ENCODE measurements at regions not wholly inside any gene's neighbourhood (a gene's known extent, or its start where the extent isn't known, plus 50 kb on each side); places are given as distances from the start of the nearest gene placed in this dataset.

GRCh38 chr5:124631874-124632550 lies 114.4 kb downstream of the ZNF608 start:
- Histone ChIP-seq H3K4me1 (ENCODE audit: control insufficient read depth, extremely low read depth, insufficient read depth, low read length) (peaks cover 7% of the 10 kb centered on the region), H3K79me2 (ENCODE audit: control insufficient read depth, insufficient read depth, low read length) (no peaks in the 10 kb centered on the region), H3K27ac (ENCODE audit: insufficient read depth, low read depth, low read length) (no peak overlapping the region), H3K4me3 (replicated peaks in 1 of 3; ENCODE audit: insufficient read depth in 1 of 3, low read depth in 1 of 3, low read length in 3 of 3) (no peak overlapping the region), H3K9me1 (replicated peaks; ENCODE audit: control insufficient read depth, extremely low read depth, insufficient read depth, low read length) (no peaks in the 10 kb centered on the region), H3K4me2 (ENCODE audit: insufficient read depth, low read length) (no peak overlapping the region), H4K20me1 (replicated peaks; ENCODE audit: control insufficient read depth, extremely low read depth, insufficient read depth, low read length) (no peaks in the 10 kb centered on the region), H3K36me3 (ENCODE audit: control insufficient read depth in 2 of 2, extremely low read depth in 1 of 2, insufficient read depth in 2 of 2, low read length in 2 of 2) (peaks cover 0 to 2% of the 10 kb centered on the region in 2 experiments), H3K9me3 (replicated peaks; ENCODE audit: control insufficient read depth, insufficient read depth, low read length) (no peaks in the 10 kb centered on the region), H3K27me3 (ENCODE audit: control insufficient read depth in 2 of 2, insufficient read depth in 2 of 2, low read length in 2 of 2) (no peaks in the 10 kb centered on the region), H3K9ac (replicated peaks; ENCODE audit: extremely low read depth, insufficient read depth, low read length) (no peak overlapping the region), H2AFZ (ENCODE audit: low read depth, low read length) (no peak overlapping the region)
- TF ChIP-seq POLR2AphosphoS5 (IDR thresholded peaks at IDR 0.05; ENCODE audit: insufficient read depth, low read depth, low read length) (no peak), FOS (IDR thresholded peaks at IDR 0.05; ENCODE audit: borderline replicate concordance, insufficient read depth, low read length) (no peak), POLR2A (IDR thresholded peaks at IDR 0.05; ENCODE audit: low read depth, low read length) (no peak), JUN (IDR thresholded peaks at IDR 0.05; ENCODE audit: borderline replicate concordance, insufficient read depth, insufficient read length, low read depth) (no peak), MYC (IDR thresholded peaks at IDR 0.05; ENCODE audit: low read depth, low read length) (no peak), EZH2 (IDR thresholded peaks at IDR 0.05; ENCODE audit: borderline replicate concordance, low read depth, low read length, severe bottlenecking) (no peak), GATA2 (IDR thresholded peaks at IDR 0.05; ENCODE audit: insufficient read depth, insufficient read length, low read depth, low read length) (no peak)
- TF ChIP-seq, protein P1, sequence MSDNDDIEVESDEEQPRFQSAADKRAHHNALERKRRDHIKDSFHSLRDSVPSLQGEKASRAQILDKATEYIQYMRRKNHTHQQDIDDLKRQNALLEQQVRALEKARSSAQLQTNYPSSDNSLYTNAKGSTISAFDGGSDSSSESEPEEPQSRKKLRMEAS (IDR thresholded peaks at IDR 0.05; ENCODE audit: insufficient read depth, insufficient read length), result no peak
- TF ChIP-seq, protein P2, sequence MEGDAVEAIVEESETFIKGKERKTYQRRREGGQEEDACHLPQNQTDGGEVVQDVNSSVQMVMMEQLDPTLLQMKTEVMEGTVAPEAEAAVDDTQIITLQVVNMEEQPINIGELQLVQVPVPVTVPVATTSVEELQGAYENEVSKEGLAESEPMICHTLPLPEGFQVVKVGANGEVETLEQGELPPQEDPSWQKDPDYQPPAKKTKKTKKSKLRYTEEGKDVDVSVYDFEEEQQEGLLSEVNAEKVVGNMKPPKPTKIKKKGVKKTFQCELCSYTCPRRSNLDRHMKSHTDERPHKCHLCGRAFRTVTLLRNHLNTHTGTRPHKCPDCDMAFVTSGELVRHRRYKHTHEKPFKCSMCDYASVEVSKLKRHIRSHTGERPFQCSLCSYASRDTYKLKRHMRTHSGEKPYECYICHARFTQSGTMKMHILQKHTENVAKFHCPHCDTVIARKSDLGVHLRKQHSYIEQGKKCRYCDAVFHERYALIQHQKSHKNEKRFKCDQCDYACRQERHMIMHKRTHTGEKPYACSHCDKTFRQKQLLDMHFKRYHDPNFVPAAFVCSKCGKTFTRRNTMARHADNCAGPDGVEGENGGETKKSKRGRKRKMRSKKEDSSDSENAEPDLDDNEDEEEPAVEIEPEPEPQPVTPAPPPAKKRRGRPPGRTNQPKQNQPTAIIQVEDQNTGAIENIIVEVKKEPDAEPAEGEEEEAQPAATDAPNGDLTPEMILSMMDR (IDR thresholded peaks at IDR 0.05; ENCODE audit: extremely low read depth in 1 of 2, insufficient read depth in 1 of 2, low read depth in 1 of 2, low read length in 2 of 2), result no peak
- CTCF ChIA-PET, result no interaction called here
- no TSS peak for BruUV-seq (replicated peaks)
- DNase-seq (ENCODE audit: low read depth, low spot score) (no peak), FAIRE-seq (no peak)
- intact Hi-C loops (cut with micrococcal nuclease) (no loop called here), dilution Hi-C loops (cut with MboI; ENCODE audit: extremely low pct_ligation_motif_present, low sequenced_read_pairs) (no loop called here)
- POLR2A ChIA-PET, result no interaction called here

Measured in endothelial cell of umbilical vein (primary cell).